HL-60/S4 (cell line): ENCODE measurements at regions not wholly inside any gene's neighbourhood (a gene's known extent, or its start where the extent isn't known, plus 50 kb on each side); places are given as distances from the start of the nearest gene placed in this dataset.

Experiments used
- in situ Hi-C: fragments of 300-500 bp; cut with MboI; formaldehyde crosslinking; loops from 2 replicates; pipeline ENCODE4 v1.14.3; 2022; ENCODE audit warnings: low sequenced_read_pairs

DNA sequence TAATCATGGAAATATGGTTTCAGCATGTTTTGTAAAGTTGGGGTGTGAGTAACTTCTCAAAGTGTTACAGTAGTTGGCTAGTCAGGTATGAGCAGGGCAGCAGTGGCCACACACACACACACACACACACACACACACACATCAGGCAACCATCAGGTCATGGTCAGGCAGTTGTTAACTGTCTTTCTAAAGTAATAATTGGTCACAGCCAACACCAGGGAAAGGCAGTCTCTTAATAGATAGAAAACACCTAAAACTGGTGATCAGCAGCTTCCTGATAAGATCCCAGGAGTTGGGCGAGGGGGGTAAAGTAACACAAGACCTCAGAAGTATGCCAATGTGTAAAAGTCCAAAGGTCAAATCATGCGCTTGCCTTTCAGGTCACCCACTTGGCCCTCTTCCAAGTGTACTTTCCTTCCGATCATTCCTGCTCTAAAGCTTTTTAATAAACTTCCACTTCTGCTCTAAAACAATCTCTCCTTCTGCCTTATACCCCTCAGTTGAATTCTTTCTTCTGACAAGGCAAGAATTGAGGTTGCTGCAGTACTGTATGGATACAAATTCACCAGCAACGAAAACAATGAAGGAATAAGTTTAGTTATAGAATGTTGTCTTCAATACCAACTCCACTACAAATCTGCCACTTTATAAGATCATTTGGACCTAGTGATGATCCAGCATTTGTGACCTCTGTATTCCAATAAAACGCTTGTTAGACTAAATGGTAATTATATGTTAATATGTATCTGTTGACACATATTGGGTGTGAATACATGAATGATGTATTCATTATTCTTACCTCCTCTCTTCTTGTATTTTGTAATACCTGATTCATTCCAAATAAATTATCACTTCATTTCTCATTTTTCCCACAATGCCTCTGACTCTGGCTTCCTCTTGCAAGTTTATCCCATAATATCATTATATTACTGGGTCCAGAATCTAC lies 254.3 kb downstream of the METTL4 start:
- in situ Hi-C loops: no loop called here

DNA sequence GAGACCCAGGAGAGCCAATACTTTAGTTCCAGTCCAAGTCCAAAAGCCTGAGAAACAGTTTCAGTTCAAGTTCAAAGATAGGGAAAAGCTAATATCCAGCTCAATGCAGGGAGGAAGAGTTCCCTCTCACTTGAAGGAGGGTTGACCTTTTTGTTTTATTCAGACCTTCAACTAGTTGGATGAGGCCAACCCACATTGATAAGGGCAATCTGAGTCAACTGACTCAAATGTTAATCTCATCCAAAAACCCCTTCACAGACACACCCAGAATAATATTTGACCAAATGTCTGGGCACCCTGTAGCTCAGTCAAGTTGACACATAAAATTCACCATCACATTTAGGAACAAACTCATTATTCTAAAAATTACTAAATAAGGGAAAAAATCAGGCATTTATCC lies 246.8 kb downstream of the METTL4 start:
- in situ Hi-C loops: no loop called here

DNA sequence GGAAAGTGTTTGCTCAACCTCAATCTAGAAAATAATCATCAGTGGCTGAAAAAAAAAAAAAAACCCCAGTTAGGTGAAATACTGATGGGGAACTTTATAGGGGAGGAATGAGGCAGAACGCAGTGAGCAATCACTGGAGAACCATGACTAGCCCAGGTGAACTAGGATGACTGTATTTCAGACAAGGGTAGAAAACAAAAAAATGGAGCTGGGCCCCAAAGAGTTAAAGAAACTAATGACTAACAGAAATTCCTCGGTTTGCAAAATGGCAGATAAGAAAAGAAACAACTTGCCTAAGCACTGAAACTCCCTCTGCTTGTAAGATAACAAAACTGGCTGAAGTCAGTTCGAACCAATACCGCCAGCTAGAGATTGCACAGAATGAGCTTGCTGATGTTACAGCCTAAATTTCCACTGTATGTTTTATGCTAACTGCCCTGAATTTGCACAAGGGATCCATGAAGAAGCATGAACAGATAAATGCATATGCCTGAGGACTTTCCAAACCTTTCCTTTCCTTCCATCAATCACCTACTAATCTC lies 245.9 kb downstream of the METTL4 start:
- in situ Hi-C loops: no loop called here

DNA sequence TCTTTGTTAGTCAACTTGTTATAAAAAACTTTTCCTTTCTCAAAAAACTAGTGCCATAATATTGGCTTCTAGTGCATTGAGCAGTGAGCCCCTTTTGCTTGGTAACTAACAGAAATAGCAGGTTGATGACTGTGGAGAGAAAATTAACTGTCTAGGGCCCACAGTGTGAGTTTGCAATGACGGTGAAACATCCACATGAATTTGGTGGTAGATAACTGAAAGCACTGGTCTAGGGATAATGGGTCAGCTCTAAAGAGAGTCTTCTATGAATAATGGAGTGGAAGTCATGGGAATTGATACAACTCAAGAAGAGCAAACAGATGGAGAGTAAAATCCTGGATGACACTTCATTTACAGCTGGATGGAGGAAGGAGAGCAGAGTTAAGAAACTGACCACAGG lies 245.4 kb downstream of the METTL4 start:
- in situ Hi-C loops: no loop called here

DNA sequence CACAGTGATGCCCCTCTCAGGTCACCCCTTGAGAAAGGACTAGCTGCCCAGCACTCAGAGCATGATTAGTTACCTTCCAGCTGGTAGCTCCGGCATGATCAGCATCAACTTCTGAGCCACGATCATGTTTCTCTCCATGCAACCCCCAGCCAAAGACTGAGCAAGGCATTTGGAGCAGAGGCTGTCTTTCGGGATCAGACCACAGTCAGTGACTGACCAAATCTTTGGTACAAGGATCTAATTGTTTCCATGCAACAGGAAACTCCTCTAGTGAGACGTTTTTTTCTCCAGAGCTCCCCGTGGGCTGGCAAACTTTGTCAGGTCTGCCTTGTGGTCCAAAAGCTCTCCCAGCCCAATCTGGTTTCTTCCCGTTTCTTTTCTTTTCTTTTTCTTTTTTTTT lies 244.3 kb downstream of the METTL4 start:
- in situ Hi-C loops: no loop called here

DNA sequence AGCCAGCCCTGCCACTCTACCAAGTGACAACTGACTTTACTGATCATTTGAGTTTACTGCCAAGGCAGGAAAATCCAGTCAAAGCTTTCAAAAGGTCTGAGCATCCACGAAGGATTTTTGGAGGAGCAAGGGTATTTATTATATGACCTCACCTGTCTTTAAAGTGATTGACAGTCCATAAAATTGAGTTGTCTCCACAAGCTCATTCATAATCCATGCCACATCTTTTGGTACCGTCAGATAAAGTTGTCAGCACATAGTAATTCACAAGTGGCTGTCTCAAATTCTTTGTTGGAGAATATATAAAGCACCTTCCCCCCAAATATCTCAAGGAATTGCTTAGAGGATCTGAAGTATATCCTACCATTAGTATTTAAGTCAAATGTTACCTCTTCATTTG lies 240.5 kb downstream of the METTL4 start:
- in situ Hi-C loops: no loop called here

DNA sequence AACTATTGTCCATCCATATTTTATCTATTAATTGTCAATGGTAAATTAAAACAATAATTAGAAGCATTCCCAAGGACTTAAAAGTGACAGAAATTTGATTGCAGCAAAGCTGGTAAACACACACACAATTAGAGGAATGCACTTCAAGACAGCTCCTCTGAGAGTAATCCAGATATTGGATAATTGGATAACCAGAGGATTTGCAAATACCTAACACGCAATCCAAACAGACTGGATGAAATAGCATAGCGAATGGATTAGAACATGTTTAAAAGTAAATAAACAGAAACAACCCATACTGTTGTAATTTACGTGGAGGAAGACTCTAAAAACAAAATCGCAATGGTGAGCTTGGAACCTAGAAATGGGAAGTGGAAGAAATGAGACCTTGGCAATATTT lies 239.8 kb downstream of the METTL4 start:
- in situ Hi-C loops: no loop called here

DNA sequence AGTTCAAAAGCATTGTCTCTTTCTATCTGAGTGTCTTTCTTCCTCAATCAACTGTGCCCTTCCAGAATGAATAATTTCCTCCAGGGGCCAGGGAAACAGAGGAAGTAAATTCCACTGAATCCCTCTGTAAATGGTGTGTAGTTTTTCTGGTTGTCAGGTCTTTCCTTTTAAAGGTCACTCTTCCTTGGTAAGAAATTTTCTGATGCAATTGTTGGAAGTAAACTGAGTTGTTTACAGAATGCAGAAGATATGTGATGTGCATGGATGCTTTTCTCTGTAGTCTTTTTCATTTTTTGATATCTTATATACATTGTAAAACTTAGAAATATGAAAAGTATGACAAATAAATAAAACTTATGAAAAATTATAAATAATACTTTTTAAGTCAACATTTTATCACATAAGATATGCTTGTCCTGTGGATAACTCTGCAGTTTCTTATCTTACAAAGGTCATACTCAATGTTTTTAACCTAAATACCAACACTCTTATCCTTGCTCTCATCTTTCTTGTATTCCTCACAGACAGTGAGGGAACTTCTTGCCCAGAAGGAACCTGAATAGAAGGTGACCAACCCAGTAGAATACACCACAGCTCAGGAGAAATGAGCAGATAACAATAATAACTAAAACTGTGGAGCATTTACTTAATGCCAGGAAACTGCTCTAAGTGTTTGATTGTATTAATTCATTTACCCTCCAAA lies 234.5 kb downstream of the METTL4 start:
- in situ Hi-C loops: no loop called here

DNA sequence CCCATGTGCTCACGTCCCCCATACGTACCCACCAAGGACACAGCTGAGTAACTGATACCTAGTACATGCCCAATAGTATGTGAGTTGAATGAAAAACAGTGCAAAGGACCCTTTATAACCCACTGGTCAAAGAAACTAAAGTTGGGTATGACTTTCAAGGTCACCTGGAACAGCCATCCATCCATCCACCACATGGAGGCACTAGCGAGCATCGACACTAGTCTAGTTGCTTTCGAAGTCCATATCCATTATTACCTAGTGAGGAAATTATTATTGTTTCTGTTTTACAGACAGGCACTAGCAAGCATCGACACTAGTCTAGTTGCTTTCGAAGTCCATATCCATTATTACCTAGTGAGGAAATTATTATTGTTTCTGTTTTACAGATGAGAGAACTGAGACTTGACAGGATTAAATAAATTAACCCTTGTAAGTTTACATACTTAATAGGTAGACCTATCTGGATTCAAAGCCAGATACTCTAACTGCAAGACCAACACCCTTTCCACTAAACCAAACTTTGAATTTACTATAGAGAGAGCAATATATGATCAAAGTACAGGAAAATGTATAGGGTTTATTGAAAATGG lies 233.7 kb downstream of the METTL4 start:
- in situ Hi-C loops: no loop called here

DNA sequence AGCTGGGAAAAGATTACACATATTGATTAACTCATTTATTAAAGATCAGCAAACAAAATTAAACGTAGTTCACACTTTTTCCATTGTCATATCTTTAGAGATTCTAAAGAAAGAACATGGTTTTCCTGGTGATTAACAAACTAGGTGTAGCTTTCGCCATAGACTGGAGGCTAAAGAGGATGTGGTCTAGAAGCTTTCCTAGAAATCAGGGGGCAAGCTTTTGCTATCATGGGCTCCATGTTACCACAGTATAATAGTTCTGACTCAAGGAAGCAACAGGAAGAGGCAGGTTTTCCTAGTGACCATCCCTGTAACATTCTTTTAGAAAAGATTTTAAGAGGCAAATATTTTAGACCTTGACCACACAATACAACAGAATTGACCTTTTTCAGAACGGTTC lies 232.7 kb downstream of the METTL4 start:
- in situ Hi-C loops: no loop called here

DNA sequence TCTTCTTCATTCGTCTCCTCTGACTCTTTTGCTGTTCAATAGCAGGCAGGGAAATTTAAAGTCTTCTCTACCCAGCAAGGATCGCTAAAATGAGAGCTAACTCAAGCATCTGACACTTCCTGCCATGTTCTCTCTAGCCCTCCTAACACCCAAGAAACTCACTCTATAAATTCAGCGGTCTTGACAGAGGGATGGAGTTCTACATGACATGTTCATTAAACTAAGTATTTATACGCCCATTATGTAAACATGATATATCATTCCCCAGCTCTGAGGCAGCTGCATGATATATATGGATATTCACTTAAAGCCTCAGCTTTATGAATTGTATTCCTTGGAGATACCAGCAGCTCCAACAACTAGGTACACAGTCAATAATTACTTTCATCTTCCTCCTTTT lies 231.0 kb downstream of the METTL4 start:
- in situ Hi-C loops: no loop called here

DNA sequence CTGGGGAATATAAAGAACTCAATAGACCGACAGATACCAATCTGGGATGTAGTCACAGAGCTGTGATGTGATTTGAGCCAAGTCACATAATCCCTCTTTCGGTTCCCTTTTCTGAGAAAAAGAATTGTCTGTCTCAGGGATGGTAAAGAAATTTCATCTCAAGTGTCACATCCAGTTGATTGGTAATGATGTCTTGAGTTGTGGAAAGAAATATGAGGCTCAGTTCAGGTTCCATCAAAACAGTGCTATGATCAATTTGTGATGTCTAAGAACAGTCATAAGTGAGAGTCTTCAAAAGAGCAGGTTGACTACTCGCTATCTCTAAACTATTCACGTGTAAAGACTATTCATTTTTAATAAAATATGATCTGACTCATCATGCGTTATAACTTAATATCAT lies 223.3 kb downstream of the METTL4 start:
- in situ Hi-C loops: no loop called here

DNA sequence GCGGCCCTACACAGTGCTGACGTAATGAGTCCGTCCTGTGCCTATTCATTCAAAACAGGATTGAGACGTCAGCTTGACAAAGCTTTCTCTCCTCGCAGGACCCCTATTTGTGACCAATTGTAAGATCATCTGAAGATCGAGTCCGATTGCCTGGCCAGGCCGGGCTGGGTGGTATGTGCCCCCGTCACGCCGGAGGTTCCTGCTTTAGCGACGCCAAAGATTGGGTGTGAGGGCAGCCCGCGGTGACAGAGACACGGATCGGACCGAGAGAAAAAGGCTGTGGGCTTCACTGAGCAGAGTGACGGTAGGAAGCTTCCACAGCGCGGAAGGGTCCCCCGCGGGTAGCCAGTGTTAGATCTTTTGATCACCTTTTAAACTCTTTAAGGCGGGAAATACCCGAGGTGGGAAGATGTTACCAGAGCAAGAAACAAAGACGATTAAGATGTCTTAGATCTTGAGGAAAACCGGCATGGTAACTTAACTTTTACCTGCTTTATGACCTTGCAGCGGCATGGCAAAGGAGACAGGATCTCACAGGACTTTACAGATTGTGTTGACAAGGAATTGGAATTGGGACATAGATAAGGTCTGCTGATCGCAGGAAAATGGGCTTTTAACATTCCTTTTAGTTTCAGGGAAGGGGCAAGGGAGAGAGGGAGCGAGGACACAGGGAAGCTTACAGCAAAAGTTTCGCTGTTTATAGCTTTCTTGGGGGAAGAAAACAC lies 220.0 kb downstream of the METTL4 start:
- in situ Hi-C loops: no loop called here

DNA sequence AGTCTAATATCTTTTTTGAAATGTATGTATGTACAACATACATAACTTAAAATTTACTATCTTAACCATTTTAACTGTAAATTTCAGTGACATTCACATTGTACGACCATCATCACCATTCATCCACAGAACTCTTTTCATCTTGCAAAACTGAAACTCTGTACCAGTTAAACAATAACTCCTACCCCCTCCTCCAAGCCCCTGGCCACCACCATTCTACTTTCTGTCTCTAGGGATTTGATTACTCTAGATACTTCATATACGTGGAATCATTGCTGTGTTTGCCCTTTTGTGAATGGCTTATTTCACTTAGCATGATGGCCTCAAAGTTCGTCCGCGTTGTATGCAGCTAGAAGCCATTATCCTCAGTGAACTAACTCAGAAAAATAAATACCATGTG lies 217.0 kb downstream of the METTL4 start:
- in situ Hi-C loops: no loop called here

DNA sequence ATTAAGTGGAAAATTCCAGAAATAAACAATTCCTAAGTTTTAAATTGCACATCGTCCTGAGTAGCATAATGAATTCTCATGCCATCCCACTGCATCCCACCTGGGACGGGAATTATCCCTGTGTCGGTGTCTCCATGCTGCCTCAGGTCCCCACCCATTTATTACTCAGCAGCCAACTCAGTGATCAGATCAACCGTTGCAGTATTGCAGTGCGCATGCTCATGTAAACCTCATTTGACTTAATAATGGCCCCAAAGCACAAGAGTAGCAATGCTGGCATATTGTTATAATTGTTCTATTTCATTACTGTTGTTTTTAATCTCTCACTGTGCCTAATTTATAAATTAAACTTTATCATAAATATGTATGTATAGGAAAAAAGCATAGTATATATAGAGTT lies 214.4 kb downstream of the METTL4 start:
- in situ Hi-C loops: no loop called here

DNA sequence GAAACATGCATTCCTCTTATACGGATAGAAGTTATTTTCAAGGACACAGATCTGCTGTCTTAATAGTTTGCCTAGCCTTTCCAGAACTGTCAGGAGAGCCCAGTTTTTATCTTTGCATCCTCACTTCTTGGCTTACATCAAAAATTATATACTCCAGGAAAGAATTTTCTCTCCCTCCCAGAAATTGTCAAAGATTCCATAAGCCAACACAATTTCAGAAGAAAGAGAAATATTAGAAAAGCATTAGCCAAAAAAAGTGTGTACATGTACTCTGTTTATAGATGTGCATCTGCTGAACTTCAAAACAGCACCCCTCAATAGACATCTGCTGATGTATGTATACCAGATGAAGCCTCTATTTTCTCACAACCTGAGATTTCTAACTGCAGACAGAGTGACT lies 210.4 kb downstream of the METTL4 start:
- in situ Hi-C loops: no loop called here

DNA sequence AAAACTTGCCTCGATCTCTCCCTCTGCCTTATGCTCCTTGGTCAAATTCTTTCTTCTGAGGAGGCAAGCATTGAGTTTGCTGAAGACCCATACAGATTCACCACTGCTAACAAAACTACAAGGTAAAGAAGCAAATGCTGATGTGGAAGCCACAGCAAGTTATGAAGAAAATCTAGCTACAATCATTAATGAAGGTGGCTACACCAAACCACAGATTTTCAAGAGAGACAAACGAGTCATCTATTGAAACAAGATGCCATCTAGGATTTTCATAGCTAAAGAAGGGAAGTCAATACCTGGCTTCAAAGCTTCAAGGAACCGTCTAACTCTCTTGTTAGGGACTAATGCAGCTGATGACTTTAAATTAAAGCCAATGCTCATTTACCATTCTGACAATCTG lies 203.2 kb downstream of the METTL4 start:
- in situ Hi-C loops: no loop called here

DNA sequence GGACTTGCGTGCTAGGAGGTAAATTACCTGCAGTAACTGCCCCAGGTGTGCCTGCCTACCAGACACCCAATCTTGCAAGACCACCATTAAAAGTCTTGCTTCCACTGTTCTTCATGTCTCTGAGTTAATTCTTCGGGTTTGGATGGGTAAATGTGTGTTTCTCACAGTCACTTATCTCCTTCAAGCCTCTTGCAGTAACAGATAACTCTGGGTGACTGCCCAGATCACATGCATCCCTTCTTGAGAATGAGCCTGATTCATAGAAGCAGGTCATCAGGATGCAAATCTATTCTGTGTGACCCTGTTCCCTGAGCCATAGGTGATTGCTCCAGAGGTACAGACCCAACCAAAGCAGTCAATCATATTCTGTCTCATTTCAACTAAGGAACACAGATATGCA lies 194.6 kb downstream of the METTL4 start:
- in situ Hi-C loops: no loop called here

DNA sequence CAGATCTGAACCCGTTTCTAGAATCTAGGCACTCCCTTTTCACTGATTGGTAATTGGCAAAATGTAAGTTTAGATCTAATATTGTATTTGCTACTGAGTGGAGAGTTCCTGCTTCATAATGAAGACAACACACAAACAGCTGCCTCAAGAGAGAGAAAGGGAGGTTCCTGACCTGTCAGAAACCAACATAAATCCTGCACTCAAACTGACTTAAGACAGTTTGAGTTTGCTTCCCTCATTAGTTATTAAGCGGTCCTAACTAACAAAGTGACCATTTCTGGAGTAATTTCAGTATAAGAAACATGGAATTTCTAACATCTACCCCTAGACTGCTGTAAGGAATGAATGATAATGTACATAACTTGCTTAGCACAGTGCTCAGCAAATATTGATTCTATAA lies 191.2 kb downstream of the METTL4 start:
- in situ Hi-C loops: no loop called here

DNA sequence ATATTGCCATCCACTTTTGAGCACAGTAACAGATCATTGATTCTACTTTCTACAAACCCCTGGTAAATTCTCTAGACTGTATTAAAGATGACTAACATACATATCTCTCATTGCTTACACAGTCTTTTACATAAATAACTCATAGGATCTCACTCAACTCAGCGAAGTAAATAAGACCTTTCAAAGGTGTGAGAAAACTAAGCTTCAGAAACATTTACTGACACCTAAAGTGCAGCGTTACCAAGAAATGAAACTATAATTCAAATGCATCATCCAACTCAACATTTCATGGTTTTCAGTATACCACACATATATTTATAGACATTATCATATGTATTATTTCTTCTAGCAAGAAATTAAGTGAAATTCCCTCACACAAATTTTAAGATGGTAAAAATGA lies 189.8 kb downstream of the METTL4 start:
- in situ Hi-C loops: no loop called here

DNA sequence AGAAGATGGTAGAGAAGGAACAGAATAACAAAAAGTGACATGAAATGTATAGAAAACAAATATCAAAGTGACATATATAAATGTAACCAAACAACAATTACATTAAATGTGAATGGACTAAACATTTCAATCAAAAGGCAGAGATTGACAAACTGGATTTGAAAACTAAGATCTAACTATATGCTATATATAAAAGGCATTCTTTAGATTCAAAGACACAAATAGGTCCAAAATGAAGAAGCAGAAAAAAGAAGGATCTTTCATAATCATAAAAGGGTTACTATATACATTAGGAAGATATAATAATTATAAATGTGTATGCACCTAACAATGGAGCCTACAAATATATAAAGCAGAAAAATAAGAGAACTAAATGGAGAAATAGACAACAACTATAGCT lies 183.7 kb downstream of the METTL4 start:
- in situ Hi-C loops: no loop called here
